HG03280 (cell line): ENCODE measurements at regions not wholly inside any gene's neighbourhood (a gene's known extent, or its start where the extent isn't known, plus 50 kb on each side); places are given as distances from the start of the nearest gene placed in this dataset.

Experiments used
- ATAC-seq: cut with Tn5 transposase; IDR thresholded peaks from one replicate; pipeline ENCODE4 v1.9.1; 2021; ENCODE audit warnings: mild to moderate bottlenecking, moderate library complexity; ENCODE audit not compliant: unreplicated experiment

DNA sequence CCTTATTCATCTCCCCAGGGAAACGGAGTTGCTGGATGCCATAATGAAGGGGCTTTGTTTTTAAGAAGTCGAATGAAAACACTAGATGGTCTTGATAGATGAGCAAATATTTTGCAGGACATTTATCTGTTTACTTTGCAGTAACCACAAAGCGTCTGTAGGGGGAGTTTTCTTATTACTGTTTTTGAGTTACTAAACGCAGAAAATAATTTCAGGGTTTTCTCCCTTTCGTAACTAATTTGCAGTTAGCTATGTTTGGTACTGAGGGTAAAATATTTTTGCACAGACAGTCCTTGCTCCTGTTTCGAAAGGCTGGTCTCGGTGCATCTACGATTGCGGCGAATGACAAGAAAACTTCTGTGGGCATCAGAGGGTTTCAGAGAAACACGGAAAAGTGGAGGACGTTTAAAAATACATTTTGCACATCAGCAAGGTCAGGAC lies 505.6 kb upstream of the MKI67 start:
- no peak for ATAC-seq

DNA sequence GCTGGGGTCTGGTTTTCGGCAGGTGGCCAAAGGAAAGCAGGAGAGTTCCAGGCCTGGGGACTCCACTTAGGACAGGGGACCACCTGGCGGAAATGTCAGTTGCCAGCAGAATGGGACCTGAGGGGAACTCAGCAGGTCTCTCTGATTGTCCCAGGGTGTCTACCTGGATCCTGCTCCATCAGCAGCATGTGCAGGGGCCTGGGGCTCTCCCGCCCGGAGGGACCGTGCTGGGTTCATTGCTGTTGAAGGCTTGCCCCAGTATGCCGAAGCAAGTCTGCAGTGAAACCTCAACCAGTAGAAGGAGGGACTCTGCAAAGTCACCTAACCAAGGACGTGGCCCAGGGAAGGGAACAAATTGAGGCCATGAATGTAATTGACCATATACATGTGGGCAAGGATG lies 506.5 kb upstream of the MKI67 start:
- no peak for ATAC-seq

DNA sequence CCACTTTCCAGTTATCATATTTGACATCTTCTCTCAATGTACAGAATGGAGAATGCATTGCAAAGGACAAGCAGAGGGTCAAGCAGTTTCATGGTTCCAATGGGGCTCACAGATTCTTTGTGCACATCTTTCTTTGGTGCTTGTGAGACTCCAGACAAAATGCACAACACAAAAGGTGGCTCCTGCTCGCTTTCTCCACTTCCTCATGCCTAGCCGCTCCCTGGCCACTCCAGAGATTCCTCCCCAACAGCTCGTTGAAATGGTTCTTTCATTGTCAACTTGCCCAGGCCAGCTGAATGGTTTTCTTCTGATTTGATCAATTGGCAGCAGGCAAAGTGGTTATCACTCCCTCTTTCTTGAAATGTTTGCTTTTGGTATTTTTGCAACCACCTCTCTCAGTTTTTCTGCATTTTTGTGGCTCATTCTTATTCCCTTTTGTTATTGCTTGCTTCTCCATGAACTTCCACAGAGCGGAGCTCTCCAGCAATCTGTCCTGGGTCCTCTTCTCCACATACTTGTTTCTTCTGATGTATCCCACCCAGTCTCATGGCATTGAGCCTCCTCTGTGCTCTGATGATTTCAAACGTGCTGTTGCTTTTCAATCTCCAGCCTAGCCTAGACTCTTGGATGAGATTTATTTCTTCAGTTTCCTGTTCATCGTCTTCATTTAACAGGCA lies 507.8 kb upstream of the MKI67 start:
- no peak for ATAC-seq

DNA sequence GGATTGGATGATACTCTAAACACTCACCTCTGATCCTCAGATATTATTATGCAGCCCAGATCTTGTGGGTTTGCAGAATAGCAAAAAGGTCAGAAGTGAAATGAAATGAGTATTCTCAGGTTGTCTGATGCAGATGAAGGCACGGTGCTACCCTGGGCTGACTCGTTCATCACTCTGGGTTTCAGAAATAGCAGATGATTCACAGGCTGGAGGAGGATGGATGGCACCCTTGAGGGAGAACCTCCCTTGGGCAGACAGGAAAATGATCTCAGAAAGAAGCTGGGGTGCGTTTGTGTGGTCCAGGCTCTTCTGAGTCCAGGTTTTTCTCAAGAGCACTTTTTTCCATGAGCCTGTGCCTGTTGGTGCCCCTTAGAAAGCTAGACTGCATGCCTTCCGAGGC lies 515.8 kb upstream of the MKI67 start:
- ATAC-seq, result no peak

DNA sequence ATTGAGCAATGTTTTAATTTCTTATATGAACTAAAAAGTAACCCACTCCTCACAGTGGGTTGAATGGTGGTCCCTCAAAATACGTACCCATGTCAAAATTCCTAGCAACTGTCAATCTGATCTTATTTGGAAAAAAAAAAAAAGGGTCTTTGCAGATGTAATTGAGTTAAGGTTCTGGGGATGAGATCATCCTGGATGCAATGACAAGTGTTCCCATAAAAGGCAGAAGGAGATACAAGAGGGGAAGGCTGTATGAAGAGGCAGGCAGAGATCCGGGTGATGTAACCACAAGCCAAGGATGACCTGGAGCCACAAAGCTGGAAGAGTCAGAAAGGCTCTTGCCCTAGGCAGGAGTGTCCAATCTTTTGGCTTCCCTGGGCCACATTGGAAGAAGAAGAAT lies 516.3 kb upstream of the MKI67 start:
- ATAC-seq, result no peak

DNA sequence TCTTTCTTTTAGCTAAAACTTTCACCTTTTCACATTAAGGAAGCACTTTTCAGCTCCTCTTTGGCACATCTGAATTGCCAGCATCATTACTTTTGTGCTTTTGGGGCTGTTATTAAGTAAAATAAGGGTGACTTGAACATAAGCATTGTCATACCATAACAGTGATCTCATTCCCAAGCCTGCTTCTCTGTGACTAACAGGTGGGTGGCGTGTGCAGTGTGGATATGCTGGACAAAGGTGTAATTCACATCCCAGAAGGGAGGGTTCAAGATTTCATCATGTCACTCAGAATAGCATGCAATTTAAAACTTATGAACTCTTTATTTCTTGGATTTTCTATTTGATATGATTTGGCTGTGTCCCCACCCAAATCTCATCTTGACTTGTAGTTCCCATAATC lies 517.4 kb upstream of the MKI67 start:
- ATAC-seq, result no peak

DNA sequence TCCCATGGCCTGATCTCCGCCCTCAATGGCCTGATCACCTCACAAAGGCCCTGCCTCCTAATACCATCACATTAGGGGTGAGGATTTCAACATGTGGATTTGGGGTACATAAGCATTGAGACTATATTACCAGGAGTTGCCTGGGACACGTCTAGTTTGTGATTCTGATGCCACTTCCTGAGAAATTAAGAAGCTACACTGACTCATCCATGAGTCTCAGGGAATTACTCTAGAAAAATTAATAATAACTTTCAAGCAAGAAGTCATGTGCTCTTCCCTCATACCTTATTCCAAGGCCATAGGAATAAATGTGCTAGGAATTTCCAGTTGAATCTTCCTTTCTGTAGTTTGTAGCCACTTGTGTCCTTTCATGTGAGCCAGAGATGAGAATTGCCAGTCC lies 519.3 kb upstream of the MKI67 start:
- no peak for ATAC-seq

DNA sequence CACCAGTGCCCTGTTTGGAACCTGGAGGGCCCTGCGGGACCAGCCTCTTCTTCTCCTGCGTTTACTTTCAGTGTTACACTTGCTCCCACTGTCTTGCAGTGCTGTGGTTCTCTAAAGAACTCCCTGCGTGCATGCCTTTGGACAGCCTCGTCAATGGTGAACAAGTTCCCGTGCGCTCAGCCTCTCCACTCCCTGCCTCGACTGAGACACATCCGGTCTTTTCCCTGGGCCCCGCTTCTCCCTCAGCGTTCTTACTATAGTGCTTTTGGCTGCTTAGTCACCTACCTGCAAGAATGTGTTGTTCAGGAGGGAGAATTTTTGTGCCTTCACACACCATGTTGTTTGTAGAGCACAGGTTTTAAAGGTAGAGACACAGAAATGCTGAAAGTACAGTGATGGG lies 520.7 kb upstream of the MKI67 start:
- no peak for ATAC-seq

DNA sequence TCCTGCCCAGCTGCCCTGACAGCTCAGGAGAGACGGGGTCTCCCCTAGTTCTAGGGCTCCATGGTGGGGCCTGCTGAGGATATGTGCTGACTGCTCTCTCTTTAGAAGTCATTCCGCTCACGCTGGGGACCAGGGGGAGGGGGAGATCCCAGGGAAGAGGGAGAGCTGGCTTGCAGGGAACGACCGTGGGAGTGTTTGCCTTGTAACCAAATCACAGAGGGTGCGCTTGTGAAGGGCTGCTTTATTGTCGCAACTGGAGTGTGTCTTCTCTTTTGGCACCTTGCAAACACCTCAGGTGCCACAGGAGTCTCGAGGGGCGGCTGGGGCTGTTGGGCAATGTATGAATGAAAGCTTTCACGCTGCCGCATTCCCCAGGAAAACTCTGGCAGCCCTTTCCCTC lies 531.3 kb upstream of the MKI67 start:
- no peak for ATAC-seq

DNA sequence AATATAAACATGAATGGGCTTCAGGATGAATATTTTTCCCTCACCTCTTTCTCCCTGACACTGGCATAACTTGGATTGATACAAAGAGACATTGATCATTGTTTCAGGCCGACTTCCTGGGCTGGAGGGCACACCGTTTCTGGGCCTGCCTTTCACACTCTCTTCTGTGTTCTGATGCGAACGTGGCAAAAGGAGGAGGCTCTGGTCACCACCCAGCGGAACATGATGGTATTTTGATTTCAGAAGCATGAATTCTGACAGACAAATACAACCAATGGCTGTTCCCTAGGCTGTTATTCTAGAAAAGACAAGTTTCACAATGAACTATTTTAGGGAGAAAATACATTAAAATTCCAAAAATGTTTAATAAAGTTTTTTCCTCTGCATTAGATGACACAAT lies 534.5 kb upstream of the MKI67 start:
- no peak for ATAC-seq

DNA sequence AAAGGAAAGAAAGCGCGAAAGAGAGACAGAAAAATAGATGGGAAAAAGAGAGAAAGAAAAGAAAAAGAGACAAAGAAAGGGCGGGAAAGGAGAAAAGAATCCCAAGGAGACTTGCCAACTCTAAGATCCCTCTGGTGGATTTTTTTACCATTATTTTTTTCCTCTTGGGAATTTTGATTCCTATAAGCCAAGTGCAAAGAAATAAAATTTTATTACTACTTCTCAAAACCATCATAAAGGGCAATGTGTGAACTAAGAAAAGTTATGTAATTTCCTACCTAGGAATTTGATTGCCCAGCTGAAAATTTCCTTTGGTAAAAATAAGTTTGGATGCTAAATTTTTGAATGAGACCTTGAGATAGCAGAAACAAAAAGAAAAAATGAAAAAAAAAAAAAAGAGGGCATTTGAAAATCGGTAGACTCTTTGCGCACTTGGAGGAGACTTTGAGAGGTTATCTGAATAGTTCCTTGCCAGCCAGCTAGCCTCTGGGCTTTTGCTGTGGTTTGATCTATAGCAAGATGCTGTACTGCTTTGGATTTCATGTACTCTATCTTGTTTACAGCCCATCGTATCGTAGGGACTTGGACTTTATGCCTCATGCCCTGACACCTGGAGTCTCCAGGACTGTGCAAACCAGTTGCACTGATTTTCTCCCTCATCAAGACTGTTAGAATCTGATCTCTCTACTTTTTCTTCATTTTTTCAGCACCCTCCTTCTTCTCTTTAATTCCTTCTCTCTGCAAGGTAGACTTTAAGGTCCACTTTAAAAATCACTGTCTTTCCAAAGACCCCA lies 535.4 kb upstream of the MKI67 start:
- ATAC-seq, result no peak

DNA sequence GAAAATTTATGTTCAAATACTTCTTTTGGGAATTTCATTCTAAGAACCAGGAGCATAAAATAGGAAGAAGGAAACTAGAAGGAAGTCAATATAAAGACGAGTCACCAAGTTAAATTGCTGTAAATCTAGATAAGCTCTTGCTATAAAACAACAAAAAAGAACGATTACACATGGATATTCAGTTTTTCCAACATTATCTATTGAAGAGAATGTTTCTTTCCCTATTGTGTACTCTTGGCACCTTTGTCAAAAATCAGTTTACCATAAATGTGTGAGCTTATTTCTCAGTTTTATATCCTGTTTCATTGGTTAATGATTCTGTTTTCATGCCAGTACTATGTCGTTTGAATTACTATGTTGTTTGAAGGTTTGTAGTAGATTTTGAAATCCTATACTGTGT lies 536.3 kb upstream of the MKI67 start:
- no peak for ATAC-seq

DNA sequence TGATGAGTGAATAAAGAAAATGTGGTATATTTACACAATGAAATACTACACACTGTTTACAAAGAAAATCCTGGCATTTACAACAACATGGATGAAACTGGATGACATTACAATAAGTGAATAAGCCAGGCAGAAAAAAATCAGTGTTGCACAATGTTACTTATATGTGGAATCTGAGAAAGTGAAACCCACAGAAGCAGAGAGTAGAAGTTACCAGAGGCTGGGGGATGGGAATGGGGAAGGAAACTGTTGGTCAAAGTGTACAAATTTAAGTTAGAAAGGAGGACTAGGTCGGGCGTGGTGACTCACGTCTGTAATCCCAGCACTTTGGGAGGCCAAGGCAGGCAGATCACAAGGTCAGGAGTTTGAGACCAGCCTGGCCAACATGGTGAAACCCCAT lies 538.5 kb upstream of the MKI67 start:
- no peak for ATAC-seq

DNA sequence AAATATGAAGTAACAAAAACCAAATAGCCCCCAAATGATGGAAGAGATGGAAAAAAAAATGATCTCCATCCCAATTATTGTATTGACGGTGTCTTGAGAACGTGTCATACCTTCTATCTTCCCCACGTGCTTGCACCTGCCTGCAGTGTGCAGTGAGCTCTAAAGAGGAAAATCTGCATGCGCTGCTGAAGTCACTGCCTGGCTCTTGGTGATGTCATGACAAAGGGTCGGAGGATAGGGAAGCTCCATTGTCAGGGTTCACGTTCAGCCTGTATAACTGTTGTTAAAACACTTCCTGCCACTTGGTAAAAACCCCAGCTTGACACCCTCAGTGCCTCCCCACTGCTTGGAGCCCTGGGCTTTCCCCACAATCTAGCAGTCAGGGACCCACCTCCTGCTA lies 549.2 kb upstream of the MKI67 start:
- ATAC-seq, result no peak

DNA sequence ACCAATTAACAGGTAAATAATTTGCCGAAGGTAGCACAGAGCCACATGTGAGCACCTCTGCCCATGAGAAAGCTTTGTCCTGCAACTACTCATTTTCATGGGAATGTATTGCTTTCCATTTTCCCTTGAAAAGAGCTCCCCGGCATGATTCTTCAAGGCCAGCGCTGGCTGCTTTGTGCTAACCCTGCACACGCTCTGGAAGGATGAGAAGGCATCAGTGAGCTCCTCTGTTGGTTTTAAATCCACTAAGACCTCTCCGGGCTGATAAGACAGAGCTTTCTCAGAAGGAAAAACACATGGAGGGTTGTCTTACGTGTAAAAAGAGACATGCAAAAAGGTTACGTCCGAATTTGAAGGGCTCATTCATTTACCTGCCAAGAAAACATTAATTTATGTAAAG lies 553.9 kb upstream of the MKI67 start:
- no peak for ATAC-seq

DNA sequence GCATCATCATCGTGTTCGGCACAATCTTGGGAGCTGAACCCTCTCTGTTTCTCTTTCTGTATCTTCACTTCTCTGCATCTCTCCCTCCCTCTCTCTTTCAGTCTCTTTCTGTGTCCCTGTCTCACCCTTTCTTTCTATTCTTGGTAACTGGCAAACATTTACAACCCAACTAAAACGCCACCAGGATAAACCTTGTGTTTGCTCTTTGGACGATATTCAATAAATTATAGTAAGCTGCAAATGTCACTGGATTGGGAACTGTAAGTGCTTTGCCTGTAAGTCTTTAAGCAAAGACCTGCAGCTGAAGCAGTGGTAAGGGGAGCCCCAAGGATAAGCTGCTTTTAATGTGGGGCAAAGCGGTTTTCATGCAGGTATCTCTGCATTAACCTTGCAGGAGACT lies 558.0 kb upstream of the MKI67 start:
- ATAC-seq, result no peak

DNA sequence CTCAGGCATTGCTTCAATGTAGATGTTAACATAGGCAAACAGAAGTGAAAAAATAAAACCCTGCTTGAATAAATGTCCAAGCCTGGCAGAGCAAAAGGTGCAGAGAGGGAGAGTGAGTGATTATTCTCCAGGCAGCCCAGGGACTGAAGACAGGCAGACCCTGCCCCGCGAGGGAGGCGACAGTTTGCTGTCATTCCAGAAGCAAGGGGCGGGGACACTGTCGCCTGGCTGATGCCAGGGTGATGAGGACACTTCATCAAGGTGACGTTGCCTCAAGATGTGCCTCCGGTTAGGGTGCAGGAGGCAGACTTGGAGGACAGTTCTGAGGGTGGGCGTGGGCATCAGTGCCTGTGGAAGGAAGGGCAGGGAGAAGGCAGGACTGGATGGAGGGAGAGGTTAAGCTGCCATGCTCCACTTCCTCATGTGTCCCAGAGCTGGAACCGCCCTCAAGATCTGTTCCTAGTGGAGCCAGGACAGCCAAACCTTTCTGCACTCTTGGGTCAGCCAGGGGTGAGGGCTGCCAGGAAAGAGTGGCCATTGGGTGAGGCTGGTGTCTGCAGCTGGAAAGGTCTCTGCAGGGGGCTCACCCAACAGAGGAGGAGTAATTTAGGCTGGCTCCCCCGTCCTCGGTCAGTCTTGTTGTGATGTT lies 560.5 kb upstream of the MKI67 start:
- no peak for ATAC-seq

DNA sequence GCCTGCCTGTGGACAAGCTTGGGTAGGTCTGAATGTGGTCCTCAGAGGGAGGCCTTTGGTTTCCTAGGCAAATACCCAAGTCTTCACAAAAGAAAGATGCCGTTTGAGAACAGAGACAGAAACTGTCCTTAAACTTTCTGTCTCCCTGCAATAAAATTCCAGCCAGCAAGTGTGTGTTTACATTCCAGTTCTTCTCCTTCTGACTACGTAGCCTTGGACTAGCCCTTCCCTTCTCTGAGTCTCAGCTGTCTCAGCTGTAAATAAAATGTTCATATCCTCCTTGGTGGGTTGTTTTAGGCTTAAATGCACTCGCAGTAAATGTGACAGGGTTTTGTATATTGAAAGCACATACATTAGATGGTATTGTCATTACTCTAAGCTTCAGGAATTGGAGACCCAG lies 561.2 kb upstream of the MKI67 start:
- ATAC-seq, result no peak

DNA sequence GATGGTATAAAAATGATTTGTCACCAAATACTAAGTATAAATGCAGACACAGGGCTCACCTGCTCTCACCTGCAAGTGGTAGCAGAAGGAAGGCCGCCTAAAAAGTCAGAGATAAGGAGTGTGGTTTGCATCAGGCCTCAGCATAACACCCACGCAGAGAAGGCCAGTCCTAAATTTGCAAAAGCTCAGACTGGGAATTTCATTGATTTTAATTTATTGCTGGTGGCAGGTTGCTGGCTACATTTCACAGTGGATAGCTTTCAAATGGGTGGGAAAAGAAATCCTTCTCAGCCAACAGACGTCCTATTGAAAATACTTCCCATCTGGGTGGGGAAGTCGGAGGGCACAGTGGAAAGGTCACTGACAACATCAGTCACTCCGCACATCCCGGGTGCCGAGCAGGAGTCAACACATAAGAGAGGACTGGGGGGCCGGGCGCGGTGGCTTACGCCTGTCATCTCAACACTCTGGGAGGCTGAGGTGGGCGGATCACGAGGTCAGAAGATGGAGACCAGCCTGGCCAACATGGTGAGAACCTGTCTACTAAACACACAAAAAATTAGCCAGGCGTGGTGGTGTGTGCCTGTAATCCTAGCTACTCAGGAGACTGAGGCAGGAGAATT lies 561.8 kb upstream of the MKI67 start:
- ATAC-seq, result no peak

DNA sequence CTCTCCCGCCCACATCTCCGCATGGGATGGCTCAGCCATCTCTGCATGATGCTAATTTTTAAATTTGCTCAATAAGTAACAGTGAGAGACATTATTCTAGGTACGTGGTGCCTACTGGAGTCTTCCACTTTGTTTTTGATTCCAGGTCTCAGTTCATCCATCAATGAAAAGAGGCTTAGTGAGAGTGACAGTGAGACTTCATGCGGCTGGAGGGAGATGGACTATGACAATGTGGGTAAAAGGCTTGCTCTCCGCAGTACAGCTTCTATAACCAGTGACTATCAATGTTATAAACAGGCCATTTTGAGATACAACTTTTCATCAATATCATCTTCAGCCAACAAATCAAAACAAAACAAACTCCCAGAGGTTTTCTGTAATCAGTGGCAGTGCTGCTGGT lies 563.4 kb upstream of the MKI67 start:
- no peak for ATAC-seq

DNA sequence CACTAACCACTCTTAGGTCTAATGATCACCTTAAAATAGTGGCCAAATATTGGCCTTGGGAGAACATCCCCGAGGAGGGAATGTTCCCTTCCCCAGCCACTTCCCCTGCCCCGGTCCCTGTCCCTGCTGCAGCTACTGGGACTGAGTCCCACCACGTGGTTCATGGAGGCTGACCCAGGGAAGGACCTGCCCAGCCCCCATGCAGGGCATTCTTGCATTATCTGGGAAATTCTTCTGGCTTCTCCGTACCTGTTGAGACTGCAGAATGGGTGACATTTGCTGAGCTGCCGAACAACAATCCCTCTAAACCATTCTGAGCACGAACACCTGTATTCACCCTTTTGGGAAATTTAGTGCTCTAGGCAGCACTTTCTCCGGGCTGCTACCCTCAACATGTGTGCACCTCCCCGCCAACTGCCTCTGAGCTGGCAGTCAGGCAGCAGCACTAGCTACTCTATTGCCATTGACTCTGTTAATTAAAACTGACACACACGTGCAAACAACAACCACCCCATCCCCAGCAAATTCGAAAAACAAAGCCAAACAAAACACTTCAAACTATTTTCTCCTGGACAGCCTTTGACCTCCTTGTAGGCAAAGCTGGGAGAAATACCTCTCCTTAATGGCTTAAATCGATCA lies 567.4 kb upstream of the MKI67 start:
- ATAC-seq, result no peak
